Stimulated activated CD8-positive, alpha-beta memory T cell treated with anti-CD3 and anti-CD28 coated beads, Interleukin-15, amount 100 ng/mL, for 24 hours (primary cell): ENCODE measurements at regions not wholly inside any gene's neighbourhood (a gene's known extent, or its start where the extent isn't known, plus 50 kb on each side); places are given as distances from the start of the nearest gene placed in this dataset.
A peak's percentile ranks its signal among the peaks of the same experiment; 100 is the strongest.

Experiments
- DNase-seq: peaks from one replicate; pipeline ENCODE4 v3.0.0-alpha.2; 2020; ENCODE audit warnings: low read depth

DNA sequence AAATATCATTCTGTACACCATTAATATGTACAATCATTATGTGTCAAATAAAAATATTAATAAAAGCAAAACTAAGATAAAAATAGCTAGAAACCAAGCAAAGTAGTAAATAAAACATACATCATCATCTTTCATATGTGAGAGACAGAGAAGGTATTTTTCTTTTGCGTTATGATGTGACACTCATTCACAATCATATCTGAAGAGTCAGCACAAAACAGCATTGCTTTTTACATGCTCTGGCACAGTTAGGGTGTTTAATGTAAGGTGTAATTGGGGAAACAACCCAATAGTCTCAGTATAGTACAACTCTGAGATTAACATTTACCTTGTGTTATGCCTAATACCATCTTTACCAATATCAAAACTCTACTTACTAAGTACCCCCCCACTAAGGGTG, 376.6 kb downstream of the TMA16 start:
- no peak for DNase-seq

DNA sequence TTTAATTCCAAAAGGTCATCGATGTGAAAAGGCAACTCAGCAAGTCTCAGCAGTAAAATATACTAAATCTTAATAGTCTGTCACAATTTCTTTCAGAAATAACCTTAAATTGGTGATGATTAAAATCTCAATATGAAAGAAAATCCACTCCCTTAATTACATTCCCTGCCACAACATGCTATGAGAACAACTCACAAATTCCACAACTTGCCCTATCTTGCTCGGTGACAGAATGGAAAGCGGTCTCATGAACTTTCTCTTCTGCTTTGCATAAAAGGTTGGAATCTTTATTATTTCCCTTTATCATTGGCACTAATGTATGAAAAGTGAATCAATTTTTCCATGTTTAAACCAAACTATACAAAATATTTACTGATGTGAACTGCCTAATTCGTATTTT, 380.8 kb downstream of the TMA16 start:
- DNase-seq: no peak

DNA sequence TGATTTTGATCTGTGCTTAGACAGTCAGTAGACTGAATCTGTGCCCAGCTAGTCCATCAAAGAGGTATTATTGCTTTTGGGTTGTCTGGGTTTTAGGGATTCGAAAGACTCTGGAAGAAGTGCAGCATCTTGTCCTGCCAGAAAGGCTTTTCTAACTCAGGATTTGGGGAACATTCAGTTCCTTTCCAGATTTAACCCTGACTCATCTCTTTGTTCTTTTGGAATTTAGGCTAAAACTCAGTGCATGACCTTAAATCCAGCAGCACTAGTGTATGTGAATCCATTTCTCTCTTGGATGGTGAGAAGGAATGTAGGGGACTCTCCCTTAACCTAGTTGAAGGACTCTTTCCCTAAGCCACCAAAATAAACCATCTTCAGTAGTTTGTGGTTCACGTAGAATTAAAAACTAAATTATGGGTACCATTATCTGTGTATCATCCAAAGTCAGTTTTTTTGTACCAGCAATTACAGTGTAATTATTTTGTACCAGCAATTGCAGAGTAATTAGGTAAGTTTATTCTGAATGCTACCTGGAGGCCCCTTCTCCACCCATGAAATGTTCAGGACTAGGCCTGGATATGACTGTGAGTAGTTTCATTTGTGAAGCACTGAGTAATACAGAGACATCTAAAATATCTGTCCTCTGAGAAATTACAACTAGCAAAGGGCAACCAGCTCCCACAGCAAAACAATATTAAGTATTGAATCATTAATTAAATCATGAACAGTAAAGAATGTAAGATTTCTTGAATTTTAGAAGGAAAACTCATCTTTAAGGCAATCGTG, 384.0 kb downstream of the TMA16 start:
- no peak for DNase-seq

- no peak for DNase-seq
These were observed 397.9 kb downstream of the TMA16 start for GRCh38 chr4:163892417-163892816.

DNA sequence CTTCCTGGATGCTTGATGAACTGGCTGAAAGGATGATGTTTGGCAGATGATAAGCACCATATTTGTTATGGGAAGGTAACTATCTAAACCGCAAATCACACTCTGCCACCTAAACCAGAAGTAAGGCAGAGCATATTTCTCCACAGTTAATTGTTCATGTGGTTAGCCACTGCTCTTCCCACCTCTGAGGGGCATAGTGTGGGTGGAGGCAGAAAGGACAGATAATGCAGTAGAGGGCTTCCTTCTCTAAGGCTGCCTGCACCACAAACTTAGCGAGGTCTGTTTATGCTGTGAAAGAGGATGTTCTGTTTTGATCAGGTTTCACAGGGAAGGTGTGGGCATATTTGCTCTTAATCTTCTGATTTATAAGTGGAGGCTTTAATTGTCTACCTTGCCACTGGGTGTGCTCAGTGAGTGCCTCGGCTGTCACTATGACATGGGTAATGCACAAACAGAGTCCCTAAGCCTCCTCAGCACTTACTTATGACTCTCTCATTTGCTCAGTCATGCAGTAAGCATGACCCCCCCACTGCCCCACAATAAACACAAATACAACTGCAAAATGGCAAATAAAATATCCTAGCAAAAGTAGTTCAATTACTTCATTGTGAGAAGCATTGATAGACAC, 401.0 kb downstream of the TMA16 start:
- DNase-seq: peak; percentile 0

DNA sequence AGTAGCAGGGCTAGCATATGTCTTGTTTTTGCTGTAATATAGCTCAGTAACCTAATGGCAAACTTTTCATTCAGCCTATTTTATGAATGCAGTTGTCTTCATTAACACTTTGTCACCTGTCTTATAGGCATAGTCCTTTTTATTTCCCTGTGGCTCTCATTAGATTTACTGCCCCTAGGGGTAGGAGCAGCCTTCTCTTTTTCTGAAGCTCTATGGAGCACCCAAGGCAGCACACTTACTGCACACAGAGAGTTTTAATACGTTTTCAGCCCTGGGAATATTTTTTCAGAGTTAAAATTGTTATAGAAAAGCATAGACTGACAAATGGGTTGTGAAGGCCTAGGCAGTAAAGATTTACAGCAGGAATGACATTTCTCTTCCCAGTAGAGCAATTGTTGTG, 406.8 kb downstream of the TMA16 start:
- no peak for DNase-seq

GRCh38 chr4:163902417-163902816, 407.9 kb downstream of the TMA16 start:
- no peak for DNase-seq

GRCh38 chr4:163911891-163912290, 417.4 kb downstream of the TMA16 start:
- DNase-seq: no peak

- no peak for DNase-seq
These were observed 419.1 kb downstream of the TMA16 start for GRCh38 chr4:163913571-163913970.

- no peak for DNase-seq
These were observed 421.4 kb downstream of the TMA16 start for GRCh38 chr4:163915896-163916295.

GRCh38 chr4:163920426-163920825, 425.9 kb downstream of the TMA16 start:
- DNase-seq: no peak

- no peak for DNase-seq
These were observed 427.8 kb downstream of the TMA16 start for GRCh38 chr4:163922302-163922701.

DNA sequence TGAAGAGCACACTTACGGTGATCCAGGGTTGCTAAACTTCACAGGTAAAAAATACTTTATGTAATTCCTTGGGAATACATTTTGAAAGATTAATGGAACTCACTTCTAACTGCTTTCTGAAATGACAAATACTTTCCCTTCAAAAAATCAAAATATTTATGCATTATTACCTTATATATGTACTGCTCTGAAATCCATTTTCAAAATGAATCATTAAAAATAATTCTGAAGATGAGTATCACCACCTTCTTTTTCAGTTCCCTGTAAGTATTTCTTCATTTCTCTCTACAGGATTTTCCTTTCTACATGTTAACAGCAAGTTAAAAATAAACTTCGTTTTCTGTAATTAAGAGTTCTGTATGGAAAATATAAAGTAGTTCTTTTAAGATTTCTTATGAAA, 428.6 kb downstream of the TMA16 start:
- no peak for DNase-seq

DNA sequence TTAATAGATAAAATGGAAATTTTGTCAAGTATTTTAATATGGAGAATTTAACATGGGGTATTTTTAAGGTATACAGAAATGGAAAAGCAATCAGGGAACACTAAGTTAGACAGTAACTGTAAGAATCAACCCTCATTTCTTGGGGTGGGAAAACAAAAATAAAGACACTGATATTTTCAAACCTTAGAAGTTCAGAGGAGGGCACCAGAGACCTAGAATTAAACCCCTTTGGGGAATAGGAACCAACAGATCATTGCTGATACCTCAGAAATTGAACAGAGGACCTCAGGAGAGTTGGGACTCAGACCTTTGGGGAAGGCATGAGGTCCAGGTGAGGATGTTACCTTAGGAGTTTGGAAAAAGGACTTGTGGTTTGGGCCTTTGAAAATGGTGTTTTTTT, 435.6 kb downstream of the TMA16 start:
- no peak for DNase-seq

GRCh38 chr4:163932504-163932903, 438.0 kb downstream of the TMA16 start:
- no peak for DNase-seq

DNA sequence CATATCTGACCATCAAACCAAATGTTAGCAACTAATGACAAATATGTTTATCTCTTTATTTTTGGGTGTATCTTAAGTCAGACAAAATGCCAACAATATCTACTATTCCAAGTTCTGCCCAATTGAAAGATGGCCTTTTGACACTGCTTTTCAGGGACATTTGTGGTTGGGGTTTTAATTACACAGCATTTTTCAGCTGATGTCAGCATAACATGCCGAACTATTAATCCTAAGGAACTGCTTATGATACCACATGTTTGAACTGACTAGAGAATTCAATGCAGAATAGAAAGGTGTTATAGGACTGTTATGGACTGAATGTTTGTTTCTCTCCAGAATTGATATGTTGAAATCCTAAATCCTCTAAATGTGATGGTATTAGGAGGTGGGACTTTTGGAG, 445.1 kb downstream of the TMA16 start:
- DNase-seq: no peak

GRCh38 chr4:163941221-163941905, 446.9 kb downstream of the TMA16 start:
- no peak for DNase-seq

GRCh38 chr4:163948920-163949455, 454.5 kb downstream of the TMA16 start:
- DNase-seq: no peak

DNA sequence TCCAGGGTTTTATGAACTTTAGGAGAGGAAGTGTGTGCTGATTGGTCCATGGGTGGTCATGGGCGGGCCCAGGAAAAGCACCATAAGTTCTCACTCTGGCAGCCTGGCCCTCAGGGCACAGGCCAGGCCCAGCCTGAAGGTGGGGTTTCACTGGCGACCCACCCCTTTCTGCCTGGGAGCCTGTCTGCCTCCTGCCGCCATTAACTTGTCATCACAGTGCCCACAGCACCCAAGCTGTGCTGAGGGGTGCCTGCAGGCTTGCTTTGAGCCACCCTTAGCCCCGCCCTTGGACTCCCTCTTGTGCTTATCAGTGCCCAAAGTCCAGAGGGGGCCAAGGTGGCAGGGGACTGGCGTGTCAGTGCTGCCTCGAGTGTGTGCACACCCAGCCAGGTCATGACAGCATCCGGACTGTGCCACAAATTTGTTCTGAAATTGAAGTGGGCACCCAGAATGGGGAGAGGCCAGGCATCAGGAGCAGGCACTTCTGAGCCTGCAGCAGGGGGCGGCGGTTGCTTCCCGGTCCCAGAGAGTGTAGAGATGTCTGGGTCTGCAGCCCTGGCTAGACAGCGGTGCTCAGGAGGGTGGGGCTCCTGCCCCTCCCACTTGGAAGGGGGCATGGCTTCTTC, 455.6 kb downstream of the TMA16 start:
- no peak for DNase-seq

DNA sequence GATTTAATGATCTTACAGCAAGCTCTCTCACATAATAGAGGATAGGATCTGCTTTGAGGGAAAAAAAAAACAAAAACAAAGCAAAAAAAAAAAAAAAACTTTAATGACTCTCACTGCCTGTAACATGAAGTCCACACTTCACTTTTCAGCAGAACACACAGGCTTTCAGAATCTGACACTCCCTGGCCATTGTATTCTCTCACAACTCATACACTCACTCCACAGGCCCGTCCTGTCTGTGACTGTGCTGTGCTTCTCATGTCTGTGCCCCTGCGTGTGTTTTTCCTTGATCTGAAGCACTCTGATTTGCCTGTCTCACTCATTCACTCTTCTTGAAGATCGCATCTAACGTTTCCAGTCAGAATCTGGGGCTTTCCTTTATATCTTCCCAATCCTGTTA, 460.8 kb downstream of the TMA16 start:
- DNase-seq: no peak

DNA sequence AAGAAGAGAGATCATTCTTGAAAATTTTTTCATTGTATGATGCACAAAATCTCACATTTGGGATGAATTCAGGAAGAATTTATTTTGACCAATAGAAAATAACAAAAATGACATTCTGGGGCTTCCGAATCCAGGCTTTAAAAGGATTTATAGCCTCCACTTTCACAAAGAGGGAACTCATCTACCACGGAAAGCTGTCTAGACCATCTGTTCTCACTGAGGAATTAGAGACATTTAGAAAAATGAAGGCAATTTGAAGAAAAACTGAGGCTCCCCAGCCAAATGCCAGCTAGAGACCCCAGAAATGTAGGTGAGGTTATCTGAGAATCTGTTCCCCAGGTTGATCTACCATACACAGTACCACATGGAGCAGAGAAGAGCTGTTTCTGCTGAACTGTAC, 464.3 kb downstream of the TMA16 start:
- DNase-seq: no peak

DNA sequence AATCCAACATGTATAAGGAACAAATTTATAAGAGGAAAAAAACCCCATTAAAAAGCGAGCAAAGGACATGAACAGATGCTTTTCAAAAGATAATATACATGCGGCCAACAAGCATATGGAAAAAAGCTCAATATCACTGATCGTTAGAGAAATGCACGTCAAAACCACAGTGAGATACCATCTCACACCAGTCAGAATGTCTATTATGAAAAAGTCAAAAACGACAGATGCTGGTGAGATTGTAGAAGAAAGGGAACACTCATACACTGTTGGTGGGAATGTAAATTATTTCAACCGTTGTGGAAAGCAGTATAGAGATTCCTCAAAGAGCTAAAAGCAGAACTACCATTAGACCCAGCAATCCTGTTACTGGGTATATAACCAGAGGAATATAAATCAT, 465.4 kb downstream of the TMA16 start:
- no peak for DNase-seq

GRCh38 chr4:163966612-163967011, 472.1 kb downstream of the TMA16 start:
- no peak for DNase-seq
